Hepatocyte (in vitro differentiated cells): ENCODE measurements at regions not wholly inside any gene's neighbourhood (a gene's known extent, or its start where the extent isn't known, plus 50 kb on each side); places are given as distances from the start of the nearest gene placed in this dataset.

Source experiments
- EZH2 ChIP-seq: fragments of 200-600 bp; sonication (generic); IDR thresholded peaks from 2 replicates; pipeline ENCODE4 v1.6.1; 2016; ENCODE audit warnings: antibody characterized with exemption, mild to moderate bottlenecking, borderline replicate concordance
- EZH2phosphoT487 ChIP-seq: fragments of 200-600 bp; sonication (generic); IDR thresholded peaks from one replicate; pipeline ENCODE4 v1.6.1; 2018; ENCODE audit warnings: antibody characterized with exemption, mild to moderate bottlenecking, low read depth, moderate library complexity; ENCODE audit not compliant: unreplicated experiment, severe bottlenecking
- TF ChIP-seq, protein P1 (sequence below): fragments of 200-600 bp; sonication (generic); IDR thresholded peaks from 2 replicates; pipeline ENCODE4 v1.5.1; 2016; ENCODE audit warnings: antibody characterized with exemption, mild to moderate bottlenecking; ENCODE audit not compliant: poor library complexity

DNA sequence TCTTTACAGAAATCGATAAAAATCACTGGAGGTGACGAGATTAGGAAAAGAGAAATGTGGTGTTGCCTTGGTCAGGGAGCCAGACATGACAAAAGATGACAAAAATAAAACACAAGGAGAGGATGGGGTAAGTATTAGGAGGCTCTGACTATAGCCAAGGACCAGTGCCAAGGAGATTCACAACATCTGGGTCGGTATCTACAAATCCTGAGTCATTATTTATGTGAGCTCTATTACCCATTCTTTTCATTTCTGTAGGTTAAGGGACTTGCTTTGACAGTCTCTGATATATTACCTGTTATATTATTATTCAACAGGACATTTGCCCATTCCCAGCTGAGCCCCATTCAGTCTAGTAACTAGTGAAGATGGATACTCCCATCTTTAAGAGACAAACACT lies 120.8 kb downstream of the TYW3 start:
- TF ChIP-seq, protein P1, sequence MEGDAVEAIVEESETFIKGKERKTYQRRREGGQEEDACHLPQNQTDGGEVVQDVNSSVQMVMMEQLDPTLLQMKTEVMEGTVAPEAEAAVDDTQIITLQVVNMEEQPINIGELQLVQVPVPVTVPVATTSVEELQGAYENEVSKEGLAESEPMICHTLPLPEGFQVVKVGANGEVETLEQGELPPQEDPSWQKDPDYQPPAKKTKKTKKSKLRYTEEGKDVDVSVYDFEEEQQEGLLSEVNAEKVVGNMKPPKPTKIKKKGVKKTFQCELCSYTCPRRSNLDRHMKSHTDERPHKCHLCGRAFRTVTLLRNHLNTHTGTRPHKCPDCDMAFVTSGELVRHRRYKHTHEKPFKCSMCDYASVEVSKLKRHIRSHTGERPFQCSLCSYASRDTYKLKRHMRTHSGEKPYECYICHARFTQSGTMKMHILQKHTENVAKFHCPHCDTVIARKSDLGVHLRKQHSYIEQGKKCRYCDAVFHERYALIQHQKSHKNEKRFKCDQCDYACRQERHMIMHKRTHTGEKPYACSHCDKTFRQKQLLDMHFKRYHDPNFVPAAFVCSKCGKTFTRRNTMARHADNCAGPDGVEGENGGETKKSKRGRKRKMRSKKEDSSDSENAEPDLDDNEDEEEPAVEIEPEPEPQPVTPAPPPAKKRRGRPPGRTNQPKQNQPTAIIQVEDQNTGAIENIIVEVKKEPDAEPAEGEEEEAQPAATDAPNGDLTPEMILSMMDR, result no peak
- TF ChIP-seq EZH2 (no peak), EZH2phosphoT487 (no peak)
